Peyer's patch (tissue), 4 donors: ENCODE measurements at regions not wholly inside any gene's neighbourhood (a gene's known extent, or its start where the extent isn't known, plus 50 kb on each side); places are given as distances from the start of the nearest gene placed in this dataset.

ENCODE experiments used
- DNase-seq, 3 donors: peaks; one replicate each; pipeline ENCODE4 v3.0.0-alpha.2; 2017 to 2019
- H3K27ac ChIP-seq, 4 donors: fragments of 200-600 bp; sonication (generic); one replicate each; pipeline ENCODE4 v1.5.1; 2016 to 2019
- H3K27me3 ChIP-seq, 2 donors: fragments of 200-600 bp; sonication (generic); one replicate each; pipeline ENCODE4 v1.5.1; 2019
- H3K36me3 ChIP-seq, 3 donors: fragments of 200-600 bp; sonication (generic); one replicate each; pipeline ENCODE4 v1.5.1; 2016 to 2019
- H3K4me1 ChIP-seq, 4 donors: fragments of 200-600 bp; sonication (generic); one replicate each; pipeline ENCODE4 v1.5.1; 2016 to 2019
- H3K4me3 ChIP-seq, 4 donors: fragments of 200-600 bp; sonication (generic); 1 replicate in 3 of 4; 2 replicates in 1 of 4; pipeline ENCODE4 v1.5.1; 2016 to 2019; ENCODE audit warnings: mild to moderate bottlenecking in 1 of 4
- H3K9me3 ChIP-seq, 4 donors: fragments of 200-600 bp; sonication (generic); one replicate each; pipeline ENCODE4 v1.5.1; 2016 to 2019; ENCODE audit warnings: mild to moderate bottlenecking in 1 of 4
- CTCF ChIP-seq, 6 experiments: fragments of 450-650 bp in 4 of 6; fragments of 200-600 bp in 2 of 6; sonication (generic) in 1 of 6; IDR thresholded peaks; one replicate each; pipeline ENCODE4 v1.5.1; 2017 to 2019; ENCODE audit warnings: antibody characterized with exemption in 6 of 6, mild to moderate bottlenecking in 3 of 6, moderate library complexity in 1 of 6
- POLR2A ChIP-seq, 2 donors: fragments of 450-650 bp; IDR thresholded peaks; one replicate each; pipeline ENCODE4 v1.5.1; 2017; ENCODE audit warnings: antibody characterized with exemption in 2 of 2, mild to moderate bottlenecking in 2 of 2, moderate library complexity in 2 of 2

DNA sequence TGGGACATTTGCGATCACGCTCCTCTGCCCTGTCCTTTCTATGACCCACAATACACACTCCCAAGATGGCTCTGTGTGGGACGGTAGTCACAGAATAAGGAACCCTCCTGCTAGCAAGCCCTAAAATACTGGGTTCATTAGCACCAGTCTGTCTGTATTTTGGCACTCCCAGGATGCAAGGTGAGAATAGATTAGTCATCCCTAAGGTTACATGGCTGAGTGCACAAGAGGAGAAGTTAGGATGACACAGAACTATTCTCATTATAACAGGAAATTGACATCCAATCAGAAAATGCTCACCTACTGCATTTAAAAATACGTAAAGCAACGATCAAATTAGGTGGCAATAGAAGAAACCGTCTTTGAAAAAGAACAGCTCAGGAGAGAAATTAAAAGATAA lies 590.2 kb downstream of the EPHA4 start:
- Histone ChIP-seq H3K27me3 (no peaks in the 10 kb centered on the region), H3K9me3 (no peaks in the 10 kb centered on the region), H3K4me1 (no peaks in the 10 kb centered on the region), H3K36me3 (no peaks in the 10 kb centered on the region), H3K4me3 (no peak overlapping the region), H3K27ac (no peak overlapping the region)
- TF ChIP-seq CTCF (IDR thresholded peaks at IDR 0.05) (no peak), POLR2A (IDR thresholded peaks at IDR 0.05) (no peak)
- no peak for DNase-seq

DNA sequence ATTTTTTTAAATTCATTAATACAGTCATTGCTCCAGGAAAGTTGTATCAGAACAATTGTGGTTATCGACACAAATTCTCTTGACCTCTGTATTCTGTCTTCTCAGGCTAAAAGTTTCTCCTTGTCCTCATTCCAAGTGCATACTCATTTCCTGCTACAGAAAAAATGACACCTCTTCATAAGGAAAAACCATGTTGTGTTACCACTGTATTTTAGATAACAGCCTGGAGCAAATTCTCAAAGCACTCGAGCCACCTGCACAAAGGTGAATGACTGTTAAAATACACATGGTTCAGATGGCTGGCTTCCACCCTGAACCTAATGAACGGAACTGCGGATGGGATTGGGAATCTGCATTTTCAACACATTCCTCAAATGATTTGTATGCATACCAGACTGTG lies 586.5 kb downstream of the EPHA4 start:
- H3K9me3 ChIP-seq: no peaks in the 10 kb centered on the region
- no peak overlapping the region for H3K4me3 ChIP-seq
- H3K27me3 ChIP-seq: no peaks in the 10 kb centered on the region
- H3K4me1 ChIP-seq: no peaks in the 10 kb centered on the region
- no peak for DNase-seq
- H3K27ac ChIP-seq: no peak overlapping the region
- no peaks in the 10 kb centered on the region for H3K36me3 ChIP-seq
- TF ChIP-seq CTCF (IDR thresholded peaks at IDR 0.05) (no peak), POLR2A (IDR thresholded peaks at IDR 0.05) (no peak)

DNA sequence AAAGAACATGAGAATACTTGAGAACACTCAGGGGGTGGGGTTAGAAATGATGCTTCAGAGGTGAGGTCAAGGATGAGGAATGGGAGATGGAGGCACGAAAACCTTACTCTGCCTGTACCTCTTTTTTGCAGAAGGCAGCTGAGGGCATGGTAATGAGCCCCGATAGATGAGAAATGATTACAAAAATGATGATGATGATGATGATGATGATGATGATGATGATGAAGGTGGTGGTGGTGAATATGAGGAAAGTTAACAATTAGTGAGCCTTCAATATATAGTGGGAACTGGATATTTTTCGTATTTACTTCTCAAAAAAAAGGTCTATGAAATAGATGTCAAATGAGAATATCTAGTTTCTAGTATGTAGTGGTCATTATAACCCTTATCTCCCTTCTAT lies 584.3 kb downstream of the EPHA4 start:
- no peak for TF ChIP-seq CTCF (IDR thresholded peaks at IDR 0.05)
- TF ChIP-seq POLR2A (IDR thresholded peaks at IDR 0.05): no peak
- H3K36me3 ChIP-seq: no peaks in the 10 kb centered on the region
- H3K27me3 ChIP-seq: no peaks in the 10 kb centered on the region
- H3K4me1 ChIP-seq: no peaks in the 10 kb centered on the region
- H3K9me3 ChIP-seq: no peaks in the 10 kb centered on the region
- H3K4me3 ChIP-seq: no peak overlapping the region
- no peak for DNase-seq
- no peak overlapping the region for H3K27ac ChIP-seq

DNA sequence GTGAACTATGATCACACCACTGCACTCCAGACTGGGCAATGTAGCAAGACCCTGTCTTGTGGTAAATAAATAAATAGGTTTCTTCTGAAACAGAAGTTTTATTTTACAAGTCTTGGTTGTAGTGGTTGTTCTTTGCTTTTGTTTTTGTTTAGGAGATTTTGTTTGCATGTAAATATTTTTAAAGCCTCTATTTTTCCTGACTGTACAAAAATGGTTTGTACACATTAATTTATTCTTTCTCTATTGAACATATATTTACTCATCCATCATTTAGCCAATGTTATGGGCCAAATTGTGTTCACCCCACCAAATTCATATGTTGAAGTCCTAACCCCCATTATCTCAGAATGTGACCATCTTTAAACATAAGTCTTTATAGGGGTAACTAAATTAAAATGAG lies 580.1 kb downstream of the EPHA4 start:
- H3K27ac ChIP-seq: no peak overlapping the region

GRCh38 chr2:220994846-220995245 lies 577.3 kb downstream of the EPHA4 start:
- Histone ChIP-seq H3K4me1 (no peaks in the 10 kb centered on the region), H3K9me3 (no peaks in the 10 kb centered on the region), H3K27me3 (no peaks in the 10 kb centered on the region), H3K4me3 (no peak overlapping the region), H3K27ac (no peak overlapping the region), H3K36me3 (no peaks in the 10 kb centered on the region)
- no peak for DNase-seq
- TF ChIP-seq POLR2A (IDR thresholded peaks at IDR 0.05): no peak
- TF ChIP-seq CTCF (IDR thresholded peaks at IDR 0.05): no peak

More for the DNA sequence above, 580.1 kb downstream of the EPHA4 start:
- no peak for DNase-seq
- no peaks in the 10 kb centered on the region for H3K27me3 ChIP-seq
- H3K9me3 ChIP-seq: no peaks in the 10 kb centered on the region
- TF ChIP-seq CTCF (IDR thresholded peaks at IDR 0.05) (no peak), POLR2A (IDR thresholded peaks at IDR 0.05) (no peak)
- no peaks in the 10 kb centered on the region for H3K36me3 ChIP-seq
- no peaks in the 10 kb centered on the region for H3K4me1 ChIP-seq
- no peak overlapping the region for H3K4me3 ChIP-seq

DNA sequence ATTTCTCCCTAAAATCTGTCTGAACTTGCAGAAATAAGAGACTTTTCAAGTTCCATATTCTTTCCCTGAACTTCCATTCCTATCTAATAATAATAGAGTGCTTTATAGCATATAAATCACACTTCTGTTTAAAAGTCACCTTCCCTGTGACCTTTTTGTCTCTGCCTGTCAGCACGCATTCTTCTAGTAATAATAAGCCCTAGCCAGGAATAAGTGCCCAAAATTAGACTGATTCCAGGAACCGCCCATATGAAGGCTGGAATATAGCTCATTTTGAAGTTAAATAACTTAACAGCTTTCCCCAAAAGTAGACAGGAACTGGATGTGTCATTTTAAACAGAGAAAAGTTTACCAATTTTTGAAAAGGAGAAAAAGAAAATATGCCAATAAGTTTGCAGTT lies 576.5 kb downstream of the EPHA4 start:
- Histone ChIP-seq H3K27me3 (no peaks in the 10 kb centered on the region), H3K4me1 (no peaks in the 10 kb centered on the region), H3K27ac (no peak overlapping the region), H3K4me3 (no peak overlapping the region), H3K36me3 (no peaks in the 10 kb centered on the region), H3K9me3 (no peaks in the 10 kb centered on the region)
- no peak for DNase-seq
- TF ChIP-seq CTCF (IDR thresholded peaks at IDR 0.05): no peak
- no peak for TF ChIP-seq POLR2A (IDR thresholded peaks at IDR 0.05)
